GM18508 (cell line): ENCODE measurements at regions not wholly inside any gene's neighbourhood (a gene's known extent, or its start where the extent isn't known, plus 50 kb on each side); places are given as distances from the start of the nearest gene placed in this dataset.
"Not testable (repeated sequence)": the region's sequence is repeated elsewhere in the genome, so short reads cannot be mapped to it uniquely, and the experiment has no call there.

Source experiments
- ATAC-seq: cut with Tn5 transposase; IDR thresholded peaks from one replicate; pipeline ENCODE4 v1.9.1; 2021; ENCODE audit warnings: moderate number of reproducible peaks; ENCODE audit not compliant: insufficient read depth, unreplicated experiment

DNA sequence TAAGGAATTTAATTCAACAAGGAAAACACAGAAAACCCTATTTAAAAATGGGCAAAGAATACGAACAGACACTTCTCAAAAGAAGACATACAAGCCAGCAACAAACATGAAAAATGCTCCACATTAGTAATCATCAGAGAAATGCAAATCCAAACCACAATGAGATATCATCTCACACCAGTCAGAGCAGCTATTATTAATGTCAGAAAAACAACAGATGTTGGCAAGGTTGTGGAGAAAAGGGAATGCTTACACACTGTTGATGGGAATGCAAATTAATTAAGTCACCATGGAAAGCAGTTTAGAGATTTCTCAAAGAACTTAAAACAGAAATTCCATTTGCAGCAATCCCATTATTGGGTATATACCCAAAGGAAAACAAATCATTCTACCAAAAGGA is 55.2 kb downstream of the GCC1 start:
- ATAC-seq = no peak

GRCh38 chr7:127527561-127527960 is 57.8 kb downstream of the GCC1 start:
- ATAC-seq = no peak

GRCh38 chr7:127525866-127526480 is 59.4 kb downstream of the GCC1 start:
- ATAC-seq = no peak

GRCh38 chr7:127516320-127516719 is 69.1 kb downstream of the GCC1 start:
- ATAC-seq = no peak

DNA sequence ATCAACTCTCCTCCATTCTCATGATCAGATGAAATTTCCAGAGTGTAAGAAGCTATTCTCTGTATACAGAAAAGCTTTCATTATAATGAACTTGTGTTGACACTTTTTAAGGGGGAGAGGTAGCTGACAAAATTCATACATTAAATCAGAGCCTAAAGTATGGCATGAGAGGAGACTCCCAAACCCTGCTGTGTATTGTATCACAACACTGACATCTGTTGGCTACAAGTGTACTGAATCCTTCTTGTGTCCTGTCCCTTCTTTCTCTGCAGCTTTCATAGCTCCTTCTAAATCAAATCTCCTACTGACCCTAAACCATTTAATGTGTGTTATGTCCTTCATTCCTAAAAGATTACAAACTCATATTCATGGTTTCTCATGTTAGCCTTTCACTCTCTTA is 70.9 kb downstream of the GCC1 start:
- ATAC-seq = no peak

DNA sequence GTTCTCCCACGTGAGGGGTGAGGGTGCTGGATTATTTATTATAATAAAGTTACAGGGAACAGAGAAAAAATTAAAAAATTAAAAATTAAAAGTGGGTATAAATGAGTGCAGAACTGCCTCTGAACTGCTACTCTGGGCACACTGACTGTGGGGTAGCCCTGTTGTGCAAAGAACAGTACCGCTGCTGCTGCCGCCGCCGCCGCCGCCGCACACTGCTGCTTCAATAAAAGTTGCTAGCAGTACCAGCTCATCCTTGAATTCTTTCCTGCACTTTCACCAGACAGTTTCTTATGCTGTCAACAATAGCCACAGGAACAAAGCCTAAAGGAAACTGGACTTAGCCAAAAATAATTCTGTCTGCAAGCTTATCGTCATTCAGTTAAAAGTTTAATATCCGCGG is 72.1 kb downstream of the GCC1 start:
- no peak for ATAC-seq

DNA sequence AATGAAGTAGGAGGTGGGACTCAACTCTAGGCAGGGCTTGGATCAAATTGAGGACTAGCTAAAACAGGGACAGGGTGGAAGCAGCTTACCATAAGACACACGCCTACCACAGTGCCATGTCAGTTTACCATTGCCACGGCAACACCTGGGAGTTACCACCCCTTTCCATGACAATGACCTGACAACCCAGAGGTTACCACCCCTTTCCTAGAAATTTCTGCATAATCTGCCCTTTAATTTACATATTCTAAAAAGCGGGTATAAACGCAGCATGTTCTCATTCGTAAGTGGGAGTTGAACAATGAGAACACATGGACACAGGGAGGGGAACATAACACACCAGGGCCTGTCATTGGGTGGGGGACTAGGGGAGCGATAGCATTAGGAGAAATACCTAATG is 72.7 kb downstream of the GCC1 start:
- ATAC-seq = no peak

DNA sequence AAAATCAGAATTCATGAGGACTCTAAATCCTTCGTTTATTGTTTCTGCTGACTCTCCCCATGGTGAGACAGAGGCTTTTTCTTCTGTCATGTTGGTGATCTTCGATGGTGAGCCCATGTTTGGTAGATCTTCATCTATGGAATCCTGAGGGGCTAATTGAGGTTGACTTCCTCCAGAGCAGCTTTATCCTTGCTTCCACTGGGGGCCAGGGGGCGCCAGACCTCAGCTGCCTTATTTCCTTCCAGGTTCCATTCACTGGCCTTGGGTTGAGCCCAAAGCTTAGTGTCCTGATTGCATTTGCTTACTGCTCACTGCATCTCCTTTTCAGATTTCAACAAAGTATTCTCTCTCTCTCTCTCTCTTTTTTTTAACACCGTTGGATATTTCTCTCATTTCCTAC is 80.7 kb downstream of the GCC1 start:
- ATAC-seq = no peak

- ATAC-seq = no peak
These were observed 83.6 kb downstream of the GCC1 start for GRCh38 chr7:127501817-127502216.

DNA sequence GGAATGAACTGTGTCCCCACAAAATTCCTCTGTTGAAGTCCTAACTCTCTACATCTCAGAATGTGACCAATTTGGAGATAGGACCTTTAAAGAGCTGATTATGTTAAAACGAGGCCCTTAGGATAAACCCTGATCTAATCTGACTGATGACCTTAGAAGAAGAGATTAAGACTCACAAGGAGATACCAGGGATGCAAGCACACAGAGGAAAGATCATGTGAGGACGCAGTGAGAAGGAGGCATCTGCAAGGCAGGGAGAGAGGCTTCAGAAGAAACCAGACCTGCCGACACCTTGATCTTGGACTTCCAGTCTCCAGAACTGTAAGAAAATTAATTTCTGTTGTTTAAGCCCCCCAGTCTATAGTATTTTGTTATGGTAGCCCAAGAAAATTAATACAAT is 94.9 kb upstream of the ZNF800 start:
- ATAC-seq = no peak

DNA sequence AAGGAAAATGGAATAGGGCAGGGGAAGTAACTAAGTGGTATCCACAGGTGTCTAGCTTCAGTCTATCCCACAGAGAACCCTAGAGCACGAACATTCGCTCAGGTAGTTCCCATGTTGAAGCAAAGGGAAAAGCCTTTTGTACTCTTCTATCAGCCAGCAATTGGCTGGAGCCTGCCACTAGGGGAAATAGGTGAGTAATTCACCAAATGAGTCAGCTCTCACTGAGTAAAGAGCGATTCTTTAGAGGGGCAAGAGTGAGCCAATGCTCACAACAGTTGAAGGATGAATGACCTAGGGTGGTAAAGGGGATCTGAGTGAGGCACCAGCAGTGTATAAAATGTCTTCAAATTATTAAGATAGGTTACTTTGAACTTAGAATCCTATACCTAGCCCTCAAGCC is 94.1 kb upstream of the ZNF800 start:
- ATAC-seq = no peak

GRCh38 chr7:127485482-127485881 is 93.0 kb upstream of the ZNF800 start:
- no peak for ATAC-seq

DNA sequence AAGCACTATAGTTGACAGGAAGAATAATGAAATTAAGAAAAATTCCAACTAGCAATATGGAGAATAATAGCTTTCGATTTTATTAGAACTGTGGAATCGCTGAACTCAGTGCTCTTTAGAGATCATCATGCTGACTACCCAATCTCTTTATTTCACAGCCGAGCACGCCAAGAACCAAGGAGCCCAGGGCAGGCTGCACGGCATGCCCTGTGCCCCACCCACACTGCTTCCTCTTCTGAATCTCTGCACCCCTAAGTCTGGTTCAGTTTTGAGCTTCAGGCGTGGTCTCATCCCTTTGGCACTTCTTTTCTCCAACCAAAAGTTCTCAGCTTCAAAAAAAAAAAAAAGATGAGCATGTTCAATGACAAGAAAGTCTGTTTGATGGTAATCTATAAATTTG is 92.4 kb upstream of the ZNF800 start:
- ATAC-seq = no peak

GRCh38 chr7:127478461-127478860 is 86.0 kb upstream of the ZNF800 start:
- ATAC-seq = no peak

- ATAC-seq = no peak
These were observed 85.5 kb upstream of the ZNF800 start for GRCh38 chr7:127478024-127478355.

DNA sequence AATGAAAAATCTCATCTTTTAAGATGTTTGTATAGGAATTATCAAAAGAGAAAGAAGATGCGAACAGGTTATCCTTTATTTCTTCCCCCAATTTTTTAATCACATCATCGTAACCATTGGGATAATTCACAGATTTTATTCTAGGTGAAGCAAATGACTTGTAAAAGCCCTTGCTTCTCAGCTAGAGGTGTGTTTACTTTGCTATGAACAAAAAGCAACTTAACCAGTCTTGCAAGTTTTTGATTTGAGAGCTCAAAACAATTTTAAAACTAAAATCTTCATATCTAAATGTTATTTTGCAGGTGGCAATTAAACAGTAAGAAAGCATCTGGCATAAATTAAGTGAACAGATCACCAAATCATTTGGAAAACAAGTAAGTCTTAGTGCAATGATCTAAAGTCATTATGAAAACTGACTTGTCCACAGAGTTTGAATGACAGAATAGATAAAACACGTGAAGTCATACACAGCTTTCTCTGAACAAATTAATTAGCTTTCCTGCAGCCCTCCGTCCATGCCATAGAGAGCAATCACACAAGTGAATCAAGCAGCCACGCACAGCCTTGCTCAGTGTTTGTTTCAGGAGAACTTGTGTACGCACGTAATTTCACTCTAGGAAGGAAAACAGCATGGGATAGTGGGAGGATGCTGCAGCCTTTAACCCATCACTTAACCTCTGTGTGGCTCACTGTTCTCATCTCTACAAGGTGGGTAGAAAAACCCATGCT is 85.0 kb upstream of the ZNF800 start:
- no peak for ATAC-seq

- ATAC-seq = no peak
These were observed 84.1 kb upstream of the ZNF800 start for GRCh38 chr7:127476618-127477017.

GRCh38 chr7:127474457-127474856 is 81.9 kb upstream of the ZNF800 start:
- no peak for ATAC-seq

DNA sequence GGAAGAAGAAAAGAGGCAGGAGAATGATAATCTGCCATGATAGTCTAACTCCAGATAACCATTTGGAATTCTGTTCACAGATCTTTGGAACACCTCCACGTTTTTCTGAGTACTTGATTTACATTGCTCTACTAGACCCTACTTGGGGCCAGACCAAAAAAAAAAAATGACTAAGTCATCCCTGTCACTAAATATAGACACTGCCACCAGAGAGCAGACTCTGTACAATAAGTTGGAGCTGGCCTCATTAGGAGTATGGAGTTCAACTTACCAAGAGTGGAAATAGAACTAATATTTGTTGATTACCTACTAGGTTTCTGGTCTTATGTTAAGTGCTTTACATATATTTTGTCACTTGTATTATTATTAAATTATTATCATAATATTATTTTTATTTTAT is 80.9 kb upstream of the ZNF800 start:
- ATAC-seq = no peak

GRCh38 chr7:127460077-127460476 is 67.6 kb upstream of the ZNF800 start:
- ATAC-seq = no peak

- ATAC-seq = not testable (repeated sequence)
These were observed 58.8 kb upstream of the ZNF800 start for GRCh38 chr7:127451258-127451657.

DNA sequence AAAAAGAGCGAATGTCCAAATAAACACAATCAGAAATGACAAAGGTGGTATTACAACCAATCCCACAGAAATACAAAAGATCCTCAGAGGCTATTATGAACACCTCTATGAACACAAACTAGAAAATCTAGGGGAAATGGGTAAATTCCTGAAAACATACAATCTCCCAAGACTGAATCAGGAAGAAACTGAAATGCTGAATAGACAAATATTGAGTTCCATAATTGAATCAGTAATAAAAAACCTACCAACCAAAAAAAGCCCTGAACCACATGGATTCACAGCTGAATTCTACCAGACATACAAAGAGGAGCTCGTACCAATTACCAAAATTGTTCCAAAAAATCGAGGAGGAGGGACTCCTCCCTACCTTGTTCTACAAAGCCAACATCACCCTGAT is 56.1 kb upstream of the ZNF800 start:
- no peak for ATAC-seq
